Trophoblast cell (in vitro differentiated cells and primary cell): ENCODE measurements at regions not wholly inside any gene's neighbourhood (a gene's known extent, or its start where the extent isn't known, plus 50 kb on each side); places are given as distances from the start of the nearest gene placed in this dataset.

ENCODE experiments used
- DNase-seq, 2 donors: peaks; one replicate each; pipeline ENCODE4 v3.0.0-alpha.2; 2016
- H2AFZ ChIP-seq: 2 replicates; pipeline ENCODE4 v1.6.1; 2013; ENCODE audit warnings: low read length, moderate library complexity, mild to moderate bottlenecking; ENCODE audit not compliant: insufficient read depth, poor library complexity
- H2AK5ac ChIP-seq: 2 replicates; pipeline ENCODE4 v1.6.1; 2013; ENCODE audit warnings: mild to moderate bottlenecking, low read length
- H2BK120ac ChIP-seq: 2 replicates; pipeline ENCODE4 v1.6.1; 2013; ENCODE audit warnings: low read length, mild to moderate bottlenecking, moderate library complexity; ENCODE audit not compliant: insufficient read depth, poor library complexity
- H2BK12ac ChIP-seq: 2 replicates; pipeline ENCODE4 v1.6.1; 2013; ENCODE audit warnings: mild to moderate bottlenecking, low read length, moderate library complexity
- H2BK5ac ChIP-seq: 2 replicates; pipeline ENCODE4 v1.6.1; 2013; ENCODE audit warnings: low read length, low read depth, moderate library complexity, mild to moderate bottlenecking; ENCODE audit not compliant: poor library complexity
- H3K14ac ChIP-seq: 2 replicates; pipeline ENCODE4 v1.6.1; 2013; ENCODE audit warnings: mild to moderate bottlenecking, low read length
- H3K18ac ChIP-seq: 2 replicates; pipeline ENCODE4 v1.6.1; 2013; ENCODE audit warnings: mild to moderate bottlenecking, low read length
- H3K23ac ChIP-seq: 2 replicates; pipeline ENCODE4 v1.6.1; 2013; ENCODE audit warnings: low read length
- H3K27ac ChIP-seq: 2 replicates; pipeline ENCODE4 v1.5.1; 2013; ENCODE audit warnings: low read depth, mild to moderate bottlenecking, inconsistent platforms, low read length, moderate library complexity
- H3K27me3 ChIP-seq: 2 replicates; pipeline ENCODE4 v1.6.1; 2013; ENCODE audit warnings: inconsistent platforms, mild to moderate bottlenecking, low read length, moderate library complexity; ENCODE audit not compliant: insufficient read depth
- H3K36me3 ChIP-seq, 2 experiments: 1 replicate in 1 of 2; 2 replicates in 1 of 2; pipeline ENCODE4 v1.6.1; 2013; ENCODE audit warnings: low read length in 2 of 2, mild to moderate bottlenecking in 2 of 2, moderate library complexity in 1 of 2; ENCODE audit not compliant: insufficient read depth in 2 of 2, control insufficient read depth in 1 of 2
- H3K4ac ChIP-seq: 2 replicates; pipeline ENCODE4 v1.6.1; 2013; ENCODE audit warnings: low read depth, mild to moderate bottlenecking, low read length, moderate library complexity
- H3K4me1 ChIP-seq, 2 experiments: 1 replicate in 1 of 2; 2 replicates in 1 of 2; pipeline ENCODE4 v1.6.1; 2013; ENCODE audit warnings: low read length in 2 of 2, mild to moderate bottlenecking in 2 of 2, moderate library complexity in 1 of 2; ENCODE audit not compliant: insufficient read depth in 2 of 2, control insufficient read depth in 1 of 2
- H3K4me2 ChIP-seq: 2 replicates; pipeline ENCODE4 v1.6.1; 2013; ENCODE audit warnings: inconsistent platforms, mild to moderate bottlenecking, low read length, moderate library complexity
- H3K4me3 ChIP-seq: 2 replicates; pipeline ENCODE4 v1.5.1; 2013; ENCODE audit warnings: mild to moderate bottlenecking, low read depth, low read length, inconsistent platforms
- H3K79me1 ChIP-seq: one replicate; pipeline ENCODE4 v1.6.1; 2013; ENCODE audit warnings: low read length
- H3K79me2 ChIP-seq: 2 replicates; pipeline ENCODE4 v1.6.1; 2013; ENCODE audit warnings: low read length, mild to moderate bottlenecking; ENCODE audit not compliant: control insufficient read depth, insufficient read depth, poor library complexity
- H3K9ac ChIP-seq: 2 replicates; pipeline ENCODE4 v1.6.1; 2013; ENCODE audit warnings: mild to moderate bottlenecking, low read length
- H3K9me3 ChIP-seq: 2 replicates; pipeline ENCODE4 v1.6.1; 2013; ENCODE audit warnings: low read depth, mild to moderate bottlenecking, control low read depth, inconsistent platforms, low read length; ENCODE audit not compliant: insufficient read depth
- H4K12ac ChIP-seq: 2 replicates; pipeline ENCODE4 v1.6.1; 2013; ENCODE audit warnings: low read depth, mild to moderate bottlenecking, low read length, moderate library complexity
- H4K8ac ChIP-seq: 2 replicates; pipeline ENCODE4 v1.6.1; 2013; ENCODE audit warnings: low read depth, mild to moderate bottlenecking, low read length, moderate library complexity
- H4K91ac ChIP-seq: one replicate; pipeline ENCODE4 v1.6.1; 2013; ENCODE audit warnings: low read depth, mild to moderate bottlenecking, low read length, moderate library complexity
- WGBS: extraction: QIAGEN DNeasy Blood & Tissue Kit; methylation state at CpG from one replicate; pipeline ENCODE4 v1.1.7; 2013; ENCODE audit warnings: missing lambda C conversion rate; ENCODE audit not compliant: insufficient read length, insufficient coverage; ENCODE audit errors: extremely low coverage; 5-methylcytosine and 5-hydroxymethylcytosine counted together

DNA sequence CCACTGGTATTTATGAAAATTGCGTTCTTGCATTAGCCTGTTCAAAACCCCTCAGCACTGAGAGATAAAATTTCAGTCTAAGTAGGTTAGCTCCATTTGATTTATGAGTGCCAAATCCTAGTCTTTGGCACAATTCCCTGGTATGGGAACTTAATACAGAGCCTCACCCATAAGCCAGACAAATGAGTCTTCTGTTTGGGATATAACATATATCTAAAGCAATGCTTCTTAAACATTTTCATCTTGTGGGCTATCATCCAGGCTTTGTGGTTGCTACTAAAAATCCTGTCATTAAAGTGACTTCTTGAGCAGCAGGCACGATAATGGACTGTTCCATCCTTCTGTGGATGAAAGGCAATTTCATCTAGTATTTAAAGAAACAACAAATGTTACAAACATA lies 419.5 kb upstream of the ACTBL2 start:
- no peak overlapping the region for H2AFZ ChIP-seq
- no peak overlapping the region for H4K12ac ChIP-seq
- H2AK5ac ChIP-seq: no peak overlapping the region
- H3K4me2 ChIP-seq: no peak overlapping the region
- no peak overlapping the region for H4K91ac ChIP-seq
- no peak overlapping the region for H2BK120ac ChIP-seq
- DNase-seq: no peak
- no peak overlapping the region for H3K4ac ChIP-seq
- H3K9ac ChIP-seq: no peak overlapping the region
- H3K79me2 ChIP-seq: no peaks in the 10 kb centered on the region
- peaks cover 4% of the 10 kb centered on the region for H3K9me3 ChIP-seq
- no peak overlapping the region for H3K23ac ChIP-seq
- H3K27ac ChIP-seq: no peak overlapping the region
- no peaks in the 10 kb centered on the region for H3K36me3 ChIP-seq
- no peaks in the 10 kb centered on the region for H3K79me1 ChIP-seq
- no peak overlapping the region for H3K4me3 ChIP-seq
- H3K18ac ChIP-seq: no peak overlapping the region
- H3K14ac ChIP-seq: no peak overlapping the region
- H4K8ac ChIP-seq: no peak overlapping the region
- H3K27me3 ChIP-seq: no peaks in the 10 kb centered on the region
- no peak overlapping the region for H2BK5ac ChIP-seq
- no peak overlapping the region for H2BK12ac ChIP-seq
- WGBS: no CpG with 5 or more reads among the region's 2 CpGs
- no peaks in the 10 kb centered on the region for H3K4me1 ChIP-seq

- Histone ChIP-seq H2AFZ (no peak overlapping the region), H3K23ac (no peak overlapping the region), H3K4me2 (no peak overlapping the region), H3K9ac (no peak overlapping the region), H2BK120ac (no peak overlapping the region), H3K18ac (no peak overlapping the region), H3K79me1 (no peaks in the 10 kb centered on the region), H3K4ac (no peak overlapping the region), H3K4me3 (no peak overlapping the region), H4K8ac (no peak overlapping the region), H3K27me3 (no peaks in the 10 kb centered on the region), H2AK5ac (no peak overlapping the region), H3K27ac (no peak overlapping the region), H2BK5ac (no peak overlapping the region), H3K14ac (no peak overlapping the region), H3K36me3 (no peaks in the 10 kb centered on the region), H4K12ac (no peak overlapping the region), H3K4me1 (no peaks in the 10 kb centered on the region), H4K91ac (no peak overlapping the region), H3K9me3 (peaks cover 2% of the 10 kb centered on the region), H3K79me2 (no peaks in the 10 kb centered on the region), H2BK12ac (no peak overlapping the region)
- WGBS: no CpG with 5 or more reads among the region's 4 CpGs
- peak in 1 of 2 donors; percentile 23 for DNase-seq
Observed at GRCh38 chr5:57900381-57900944, 417.9 kb upstream of the ACTBL2 start.

- peaks cover 2% of the 10 kb centered on the region for H3K79me1 ChIP-seq
- no peaks in the 10 kb centered on the region for H3K79me2 ChIP-seq
- no peak overlapping the region for H3K4me3 ChIP-seq
- no peaks in the 10 kb centered on the region for H3K4me1 ChIP-seq
- no peak overlapping the region for H2BK12ac ChIP-seq
- H3K23ac ChIP-seq: no peak overlapping the region
- no peak overlapping the region for H3K4me2 ChIP-seq
- H2BK120ac ChIP-seq: no peak overlapping the region
- no peak overlapping the region for H2AFZ ChIP-seq
- H3K9ac ChIP-seq: no peak overlapping the region
- no peak overlapping the region for H3K4ac ChIP-seq
- no peak overlapping the region for H4K8ac ChIP-seq
- H4K12ac ChIP-seq: no peak overlapping the region
- DNase-seq: no peak
- H3K18ac ChIP-seq: no peak overlapping the region
- no peak overlapping the region for H3K27ac ChIP-seq
- H2BK5ac ChIP-seq: no peak overlapping the region
- no peak overlapping the region for H3K14ac ChIP-seq
- H3K9me3 ChIP-seq: peaks cover 2% of the 10 kb centered on the region
- H4K91ac ChIP-seq: no peak overlapping the region
- no peak overlapping the region for H2AK5ac ChIP-seq
- H3K36me3 ChIP-seq: no peaks in the 10 kb centered on the region
- H3K27me3 ChIP-seq: no peaks in the 10 kb centered on the region
Observed at GRCh38 chr5:57896576-57896975, 414.0 kb upstream of the ACTBL2 start.

DNA sequence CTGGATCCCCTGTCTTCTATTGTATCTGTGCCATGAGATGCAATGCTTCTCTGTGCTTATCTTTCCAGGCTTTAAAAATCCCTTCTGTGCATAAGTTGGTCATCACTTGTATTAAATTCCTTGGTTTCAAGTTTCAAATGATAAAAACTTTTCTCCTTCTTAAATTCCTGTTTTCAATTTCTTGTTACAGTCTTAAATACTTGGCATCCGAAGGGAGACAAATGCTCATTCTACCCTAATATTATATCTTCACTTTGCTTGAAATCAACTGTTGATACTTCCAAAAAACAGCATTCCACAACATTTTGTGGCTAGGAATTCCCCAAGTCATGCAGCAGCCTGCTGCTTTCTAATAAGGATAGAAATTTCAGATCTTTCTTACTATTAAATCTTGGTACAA lies 413.2 kb upstream of the ACTBL2 start:
- Histone ChIP-seq H3K27me3 (no peaks in the 10 kb centered on the region), H3K9me3 (peaks cover 2% of the 10 kb centered on the region), H3K4me1 (no peaks in the 10 kb centered on the region), H3K23ac (no peak overlapping the region), H4K91ac (no peak overlapping the region), H3K79me2 (no peaks in the 10 kb centered on the region), H3K14ac (no peak overlapping the region), H3K27ac (no peak overlapping the region), H2BK12ac (no peak overlapping the region), H4K8ac (no peak overlapping the region), H2BK120ac (no peak overlapping the region), H3K9ac (no peak overlapping the region), H3K4me2 (no peak overlapping the region), H3K4ac (no peak overlapping the region), H2AK5ac (no peak overlapping the region), H4K12ac (no peak overlapping the region), H2AFZ (no peak overlapping the region), H3K36me3 (no peaks in the 10 kb centered on the region), H3K79me1 (peaks cover 2% of the 10 kb centered on the region), H3K18ac (no peak overlapping the region), H2BK5ac (no peak overlapping the region), H3K4me3 (no peak overlapping the region)
- DNase-seq: no peak
- no CpG with 5 or more reads among the region's 1 CpG for whole genome bisulfite sequencing
